PC-3 (cell line): ENCODE measurements at regions not wholly inside any gene's neighbourhood (a gene's known extent, or its start where the extent isn't known, plus 50 kb on each side); places are given as distances from the start of the nearest gene placed in this dataset.

Source experiments
- ATAC-seq: fragments of 200-7000 bp; cut with Tn5 transposase; 2 replicates; pipeline ENCODE4 v1.9.1; 2020; ENCODE audit warnings: mild to moderate bottlenecking, moderate library complexity
- BruUV-seq: library from RNA; stranded (reverse); fragments of 400-500 nt; replicated peaks from 2 replicates; lab custom pipeline; 2021; lab: Mats Ljungman, UMichigan
- CTCF ChIA-PET: fragments of 300-600 bp; sonication (Branson Sonifier 250); formaldehyde crosslinking; loops from one replicate; lab custom pipeline; 2022; ENCODE audit warnings: antibody characterized with exemption; lab: Charles Lee
- POLR2A ChIA-PET: fragments of 300-600 bp; sonication (Branson Sonifier 250); formaldehyde crosslinking; loops from one replicate; lab custom pipeline; 2022; ENCODE audit warnings: antibody characterized with exemption; ENCODE audit not compliant: unreplicated experiment; lab: Charles Lee
- DNase-seq: peaks from one replicate; pipeline ENCODE4 v3.0.0-alpha.2; 2015
- H2AFZ ChIP-seq: fragments of 300-600 bp; sonication (generic); 2 replicates; pipeline ENCODE4 v1.6.0; 2016; ENCODE audit warnings: antibody characterized with exemption, low read length
- H3F3A ChIP-seq: fragments of 300-600 bp; sonication (generic); one replicate; pipeline ENCODE4 v1.6.0; 2017; ENCODE audit warnings: antibody characterized with exemption, low read length, control low read depth, mild to moderate bottlenecking; ENCODE audit not compliant: unreplicated experiment
- H3K27ac ChIP-seq: fragments of 300-600 bp; sonication (generic); 2 replicates; pipeline ENCODE4 v1.5.1; 2016; ENCODE audit warnings: mild to moderate bottlenecking, low read length
- H3K27me3 ChIP-seq: fragments of 300-600 bp; sonication (generic); 2 replicates; pipeline ENCODE4 v1.6.1; 2016; ENCODE audit warnings: low read length, mixed read lengths
- H3K36me3 ChIP-seq: fragments of 300-600 bp; sonication (generic); 2 replicates; pipeline ENCODE4 v1.6.1; 2016; ENCODE audit warnings: low read depth, mixed run types, low read length, mixed read lengths
- H3K4me1 ChIP-seq: fragments of 300-600 bp; sonication (generic); 2 replicates; pipeline ENCODE4 v1.5.1; 2016; ENCODE audit warnings: low read length; ENCODE audit not compliant: insufficient read depth
- H3K4me2 ChIP-seq: fragments of 300-600 bp; sonication (generic); 2 replicates; pipeline ENCODE4 v1.6.0; 2016; ENCODE audit warnings: low read length
- H3K4me3 ChIP-seq: fragments of 300-600 bp; sonication (generic); 2 replicates; pipeline ENCODE4 v1.5.1; 2016; ENCODE audit warnings: mild to moderate bottlenecking, low read length, mixed read lengths
- H3K79me2 ChIP-seq: fragments of 300-600 bp; sonication (generic); 2 replicates; pipeline ENCODE4 v1.6.1; 2017; ENCODE audit warnings: low read length, mixed read lengths
- H3K9ac ChIP-seq: fragments of 300-600 bp; sonication (generic); 2 replicates; pipeline ENCODE4 v1.6.0; 2016; ENCODE audit warnings: mild to moderate bottlenecking, low read length
- H3K9me2 ChIP-seq: fragments of 300-600 bp; sonication (generic); replicated peaks from 2 replicates; pipeline ENCODE4 v1.6.1; 2016; ENCODE audit warnings: mixed run types, low read length, mixed read lengths
- H3K9me3 ChIP-seq: fragments of 300-600 bp; sonication (generic); 2 replicates; pipeline ENCODE4 v1.6.1; 2016; ENCODE audit warnings: low read length, mixed read lengths
- H4K20me1 ChIP-seq: fragments of 300-600 bp; sonication (generic); 2 replicates; pipeline ENCODE4 v1.6.1; 2016; ENCODE audit warnings: low read length, mixed read lengths
- CTCF ChIP-seq: fragments of 300-600 bp; sonication (generic); conservative IDR thresholded peaks from 2 replicates; pipeline ENCODE4 v1.5.1; 2017; ENCODE audit warnings: antibody characterized with exemption, low read depth, mild to moderate bottlenecking, low read length
- EZH2 ChIP-seq: fragments of 300-600 bp; sonication (generic); IDR thresholded peaks from one replicate; pipeline ENCODE4 v1.6.1; 2017; ENCODE audit warnings: antibody characterized with exemption, mild to moderate bottlenecking, low read length; ENCODE audit not compliant: unreplicated experiment
- EZH2phosphoT487 ChIP-seq: fragments of 300-600 bp; sonication (generic); IDR thresholded peaks from 2 replicates; pipeline ENCODE4 v1.6.1; 2018; ENCODE audit warnings: mild to moderate bottlenecking, antibody characterized with exemption, low read length, borderline replicate concordance
- intact Hi-C: fragments of 100-400 bp; cut with micrococcal nuclease; formaldehyde crosslinking; loops from 2 replicates; pipeline ENCODE4 v1.9.0; 2023

GRCh38 chr3:187964760-187965159, 189.2 kb upstream of the LPP start:
- no peak overlapping the region for H3K4me3 ChIP-seq
- peaks cover 11% of the 10 kb centered on the region for H3K4me1 ChIP-seq
- no peak overlapping the region for H2AFZ ChIP-seq
- no peaks in the 10 kb centered on the region for H3K27me3 ChIP-seq
- H3K27ac ChIP-seq = no peak overlapping the region
- intact Hi-C loops = no loop called here
- POLR2A ChIA-PET = no interaction called here
- no peaks in the 10 kb centered on the region for H3K79me2 ChIP-seq
- H3K9me2 ChIP-seq = no peaks in the 10 kb centered on the region
- CTCF ChIA-PET = no interaction called here
- H3K4me2 ChIP-seq = no peak overlapping the region
- H3K9ac ChIP-seq = no peak overlapping the region
- H4K20me1 ChIP-seq = no peaks in the 10 kb centered on the region
- TF ChIP-seq EZH2 = no peak
- TF ChIP-seq CTCF = no peak
- H3F3A ChIP-seq = no peaks in the 10 kb centered on the region
- DNase-seq (no peak), ATAC-seq (no peak)
- no peaks in the 10 kb centered on the region for H3K9me3 ChIP-seq
- no peaks in the 10 kb centered on the region for H3K36me3 ChIP-seq
- BruUV-seq = no TSS peak

GRCh38 chr3:187966096-187966495, 187.9 kb upstream of the LPP start:
- POLR2A ChIA-PET = no interaction called here
- Histone ChIP-seq H3K79me2 (no peaks in the 10 kb centered on the region), H3K4me3 (no peak overlapping the region), H4K20me1 (no peaks in the 10 kb centered on the region), H3K9me3 (no peaks in the 10 kb centered on the region), H3K36me3 (no peaks in the 10 kb centered on the region), H3K27ac (no peak overlapping the region), H3K9ac (no peak overlapping the region), H2AFZ (no peak overlapping the region), H3F3A (no peaks in the 10 kb centered on the region), H3K4me2 (no peak overlapping the region), H3K4me1 (peaks cover 11% of the 10 kb centered on the region), H3K27me3 (no peaks in the 10 kb centered on the region), H3K9me2 (no peaks in the 10 kb centered on the region)
- BruUV-seq = no TSS peak
- DNase-seq (no peak), ATAC-seq (no peak)
- no peak for TF ChIP-seq EZH2
- TF ChIP-seq EZH2phosphoT487 = no peak
- no peak for TF ChIP-seq CTCF
- CTCF ChIA-PET = interaction anchor here (0.7 kb wide), 1 partner anchor 746 kb away, joined by 3 read pairs; no protein-coding TSS in a partner anchor
- intact Hi-C loops = no loop called here

- H3K4me3 ChIP-seq = no peak overlapping the region
- no peaks in the 10 kb centered on the region for H3K36me3 ChIP-seq
- intact Hi-C loops = no loop called here
- no peaks in the 10 kb centered on the region for H3K9me3 ChIP-seq
- no TSS peak for BruUV-seq
- H3K27me3 ChIP-seq = no peaks in the 10 kb centered on the region
- no peaks in the 10 kb centered on the region for H3F3A ChIP-seq
- ChIA-PET CTCF (interaction anchor here (0.7 kb wide), 1 partner anchor 746 kb away, joined by 3 read pairs; no protein-coding TSS in a partner anchor), POLR2A (no interaction called here)
- H3K79me2 ChIP-seq = no peaks in the 10 kb centered on the region
- no peak overlapping the region for H3K4me2 ChIP-seq
- no peak overlapping the region for H3K9ac ChIP-seq
- ATAC-seq = no peak
- H4K20me1 ChIP-seq = no peaks in the 10 kb centered on the region
- H3K4me1 ChIP-seq = peaks cover 11% of the 10 kb centered on the region
- no peak overlapping the region for H2AFZ ChIP-seq
- H3K9me2 ChIP-seq = no peaks in the 10 kb centered on the region
- no peak overlapping the region for H3K27ac ChIP-seq
- DNase-seq = no peak
- TF ChIP-seq EZH2 = no peak
- TF ChIP-seq EZH2phosphoT487 = no peak
Observed at GRCh38 chr3:187966636-187967406, 187.1 kb upstream of the LPP start.
